HG03439 (cell line): ENCODE measurements at regions not wholly inside any gene's neighbourhood (a gene's known extent, or its start where the extent isn't known, plus 50 kb on each side); places are given as distances from the start of the nearest gene placed in this dataset.

ENCODE experiments used
- ATAC-seq: cut with Tn5 transposase; IDR thresholded peaks from one replicate; pipeline ENCODE4 v1.9.1; 2021; ENCODE audit warnings: mild to moderate bottlenecking, moderate library complexity; ENCODE audit not compliant: unreplicated experiment

DNA sequence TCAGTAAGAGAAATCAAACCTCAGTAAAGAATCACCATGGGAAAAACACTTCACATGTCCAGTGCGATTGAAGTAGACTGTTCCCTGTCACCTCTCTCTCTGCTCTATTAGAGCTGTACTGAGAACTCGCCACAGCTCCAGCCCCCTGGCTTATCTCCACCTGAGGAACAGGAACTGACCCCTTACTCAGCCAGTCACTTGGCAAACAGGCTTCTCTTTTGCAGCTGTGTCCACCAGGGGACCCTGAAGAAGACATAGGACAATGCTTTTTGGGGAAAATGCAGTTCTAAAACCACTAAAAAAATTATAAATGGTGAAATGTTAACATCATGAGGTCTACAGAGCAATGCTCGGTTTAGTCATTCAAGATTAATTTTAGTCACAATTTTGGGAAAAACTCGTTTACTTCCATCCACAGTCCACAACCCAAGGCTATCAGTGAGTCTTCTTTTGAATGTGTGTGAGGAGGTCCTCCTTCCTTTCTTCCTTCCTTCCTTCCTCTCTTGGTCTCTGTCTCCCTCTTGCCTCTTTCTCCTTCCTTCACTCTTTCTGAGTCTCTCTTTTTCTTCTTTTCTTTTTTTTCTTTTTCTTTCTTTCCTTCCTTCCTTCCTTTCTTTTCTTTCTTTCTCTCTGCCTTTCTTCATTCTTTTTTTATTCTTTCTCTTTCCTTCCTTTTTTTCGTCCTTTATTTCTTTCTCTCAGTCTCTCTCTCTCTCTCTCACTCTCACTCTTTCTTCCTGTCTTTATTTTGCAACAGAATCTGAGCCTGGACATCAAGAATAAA is 1189.5 kb upstream of the TMEM132C start:
- no peak for ATAC-seq

DNA sequence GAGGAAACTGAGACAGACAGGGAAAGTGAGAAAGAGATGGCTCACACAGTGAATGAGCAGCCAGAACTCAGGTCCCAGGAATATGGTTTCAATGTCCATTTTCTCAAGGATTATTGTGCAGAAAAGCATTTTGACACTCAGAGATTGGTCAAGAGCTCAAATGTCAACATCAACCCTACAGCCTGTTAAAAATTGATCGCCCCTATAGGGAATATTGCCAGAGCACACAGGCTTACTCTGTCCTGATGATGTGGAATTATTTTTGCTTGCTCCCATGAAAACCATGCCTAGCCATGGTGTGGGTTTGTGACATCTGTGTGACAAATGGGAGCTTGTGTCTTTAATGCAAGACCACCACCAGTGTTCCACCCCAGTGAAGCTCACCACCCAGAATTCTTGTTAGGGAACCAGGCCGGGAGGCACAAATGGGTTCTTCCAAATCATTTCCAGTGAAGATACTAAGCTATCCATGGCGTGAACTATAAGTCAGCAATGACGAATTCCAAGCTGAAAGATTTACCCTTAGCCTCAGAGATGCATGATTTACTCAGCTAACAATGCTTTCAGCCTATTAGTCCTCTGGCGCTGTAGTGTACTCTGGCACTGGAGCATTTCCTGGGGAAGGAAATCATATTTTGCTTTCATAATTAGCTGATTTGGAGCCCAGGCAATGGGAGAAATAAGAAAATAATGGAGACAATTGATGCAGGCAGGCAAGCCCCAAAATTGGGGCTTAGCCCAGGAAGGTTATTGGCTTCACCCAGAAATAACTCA is 1188.2 kb upstream of the TMEM132C start:
- ATAC-seq = no peak

DNA sequence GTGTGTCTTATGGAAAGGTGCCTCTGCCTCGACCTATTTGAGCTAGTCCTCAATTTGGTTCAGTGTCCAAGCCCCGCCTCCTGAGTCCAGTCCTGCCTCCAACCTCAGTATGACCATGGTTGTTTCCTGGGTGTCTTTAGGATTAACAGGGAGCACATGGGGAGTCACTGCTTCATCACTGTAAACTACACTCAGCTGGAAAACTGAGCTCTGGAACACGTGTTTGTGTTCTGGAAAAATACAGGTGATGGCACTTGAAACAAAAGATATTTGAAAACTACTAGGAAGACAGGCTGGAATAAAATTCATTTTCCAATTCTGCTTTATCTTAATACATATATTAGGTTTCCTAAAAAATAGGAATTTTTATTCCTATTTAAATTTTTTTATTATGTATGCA is 1187.3 kb upstream of the TMEM132C start:
- ATAC-seq = no peak

DNA sequence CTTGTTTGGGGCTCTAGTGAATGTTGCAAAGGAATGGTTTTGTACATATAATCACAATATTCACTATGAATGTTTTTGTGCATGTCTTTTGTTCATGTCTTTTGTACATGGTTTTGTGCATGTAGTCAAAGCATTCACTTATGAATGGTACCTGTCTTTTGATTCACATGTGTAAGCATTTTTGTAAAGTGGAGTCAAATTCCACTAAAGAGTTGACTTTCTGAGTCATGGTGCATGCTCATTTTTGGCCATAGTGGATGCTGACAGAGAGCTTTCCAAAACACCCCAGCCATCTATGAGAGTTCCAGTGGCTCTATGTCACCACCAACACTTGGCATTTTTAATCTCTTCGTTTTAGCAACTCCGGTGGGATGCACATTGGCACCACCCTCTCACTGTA is 1185.9 kb upstream of the TMEM132C start:
- ATAC-seq = no peak

DNA sequence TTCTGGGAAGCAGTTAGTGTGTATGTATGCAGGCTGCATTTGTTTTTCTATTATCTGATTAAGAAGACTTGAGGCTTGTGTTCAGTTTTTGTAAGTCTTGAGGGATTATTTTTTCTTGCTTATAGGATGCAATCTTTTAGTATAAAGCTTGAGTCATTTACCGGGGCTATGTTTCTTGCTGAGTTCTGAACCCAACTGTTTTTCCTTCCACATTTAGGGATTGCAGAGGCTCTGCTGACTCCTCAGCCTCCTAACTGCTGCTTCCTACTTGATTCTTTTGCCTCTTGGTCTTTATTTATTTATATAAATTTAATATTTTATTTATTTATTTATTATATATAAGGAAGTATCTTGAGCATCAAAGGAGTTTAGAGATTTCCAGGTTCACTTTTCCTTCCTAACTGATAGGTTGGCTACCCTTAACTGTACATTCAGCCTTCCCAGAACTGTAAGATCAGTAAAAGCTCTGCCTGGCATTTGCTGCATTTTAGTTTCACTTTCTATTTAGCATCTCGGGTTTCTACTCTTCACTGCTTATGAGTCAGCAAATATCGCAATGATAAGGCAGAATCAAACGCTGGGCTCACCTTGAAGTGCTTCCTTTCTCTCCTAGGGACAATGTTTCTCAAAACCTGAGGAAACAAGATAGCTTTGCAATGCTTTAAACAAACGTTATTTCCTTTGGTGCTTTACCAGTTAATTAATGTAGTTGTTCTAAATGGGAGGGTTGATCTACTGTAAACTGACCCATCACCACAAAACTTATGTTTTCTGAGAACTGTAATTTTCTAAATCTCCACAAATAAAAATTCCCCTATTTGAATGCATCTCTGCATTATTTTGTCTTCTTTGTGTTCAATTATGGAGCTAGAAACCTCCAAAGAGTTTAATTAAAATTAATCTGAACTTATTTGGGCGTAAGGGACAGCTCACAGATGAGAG is 1183.7 kb upstream of the TMEM132C start:
- peak; percentile 82 for ATAC-seq

DNA sequence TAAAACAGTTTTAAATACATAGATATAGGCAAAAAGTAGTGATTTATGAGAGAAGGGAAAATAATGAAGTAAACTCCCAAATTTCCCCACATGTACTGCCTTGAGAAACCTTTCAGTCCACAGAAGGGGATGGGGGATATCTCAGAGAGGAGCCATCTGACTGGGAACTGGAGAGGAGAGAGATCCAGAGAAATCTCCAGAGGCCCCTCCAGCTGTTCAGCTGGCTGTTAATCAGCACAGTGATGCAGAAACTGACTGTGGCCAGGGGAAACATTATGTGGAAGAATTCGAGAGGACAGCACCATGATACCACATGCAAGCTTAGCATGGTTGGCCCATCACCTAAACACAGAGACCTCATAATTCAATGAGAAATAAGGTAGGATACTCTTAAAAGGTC is 1165.9 kb upstream of the TMEM132C start:
- no peak for ATAC-seq

DNA sequence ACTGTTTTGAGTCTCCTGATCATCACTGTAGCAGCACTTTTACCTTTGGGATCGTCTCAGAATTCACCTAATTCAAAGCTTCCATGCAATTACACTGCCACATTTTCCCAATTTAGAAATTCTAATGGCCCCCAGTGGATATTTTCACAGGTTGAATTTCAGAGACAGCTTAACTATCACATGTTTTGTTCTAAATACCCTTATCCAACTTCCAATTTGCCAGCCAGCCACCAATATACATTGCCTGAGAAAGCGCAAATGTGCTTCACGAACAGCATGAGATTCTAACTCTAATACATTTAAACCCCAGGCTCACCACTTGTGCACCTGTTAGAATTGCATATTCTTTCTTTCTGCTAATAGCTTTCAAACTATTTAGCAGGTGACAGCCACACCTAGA is 1160.9 kb upstream of the TMEM132C start:
- ATAC-seq = no peak

DNA sequence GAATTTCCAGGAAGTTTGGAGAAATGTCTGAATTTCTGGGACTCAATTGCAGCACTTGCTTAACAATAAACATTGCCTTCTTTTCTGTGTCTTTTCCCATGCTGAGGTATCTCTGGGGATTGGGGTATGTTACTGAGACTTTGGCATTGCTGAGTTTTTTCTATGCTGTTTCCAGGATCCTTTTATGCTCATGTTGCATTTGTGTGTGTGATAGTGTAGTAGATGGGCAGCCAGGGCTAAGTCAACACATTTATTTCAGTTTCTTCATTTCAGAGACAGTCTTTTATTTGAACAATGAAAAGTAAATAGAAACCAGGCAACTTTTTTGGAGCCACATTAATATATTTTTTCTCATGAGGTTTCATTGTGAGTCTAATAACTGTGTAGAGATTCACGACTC is 1160.3 kb upstream of the TMEM132C start:
- no peak for ATAC-seq

DNA sequence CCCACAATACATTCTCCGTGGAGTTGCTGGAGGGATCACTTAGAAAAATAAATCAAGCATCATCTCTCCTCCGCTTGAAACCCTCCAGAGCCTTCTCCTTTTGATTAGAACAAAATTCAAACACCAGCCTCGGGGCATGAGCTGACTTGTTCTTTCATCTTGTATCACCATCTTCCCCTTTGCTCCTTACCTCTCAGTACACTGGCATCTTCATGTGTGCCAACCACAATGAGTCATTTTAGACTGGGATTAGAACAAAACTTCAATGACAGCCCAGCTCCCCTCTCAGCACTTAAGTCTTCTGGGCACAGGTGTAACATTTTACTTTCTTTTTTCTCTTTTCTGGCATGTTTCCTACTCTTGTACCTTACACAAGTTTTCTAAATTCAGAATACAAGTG is 1159.2 kb upstream of the TMEM132C start:
- ATAC-seq = no peak

DNA sequence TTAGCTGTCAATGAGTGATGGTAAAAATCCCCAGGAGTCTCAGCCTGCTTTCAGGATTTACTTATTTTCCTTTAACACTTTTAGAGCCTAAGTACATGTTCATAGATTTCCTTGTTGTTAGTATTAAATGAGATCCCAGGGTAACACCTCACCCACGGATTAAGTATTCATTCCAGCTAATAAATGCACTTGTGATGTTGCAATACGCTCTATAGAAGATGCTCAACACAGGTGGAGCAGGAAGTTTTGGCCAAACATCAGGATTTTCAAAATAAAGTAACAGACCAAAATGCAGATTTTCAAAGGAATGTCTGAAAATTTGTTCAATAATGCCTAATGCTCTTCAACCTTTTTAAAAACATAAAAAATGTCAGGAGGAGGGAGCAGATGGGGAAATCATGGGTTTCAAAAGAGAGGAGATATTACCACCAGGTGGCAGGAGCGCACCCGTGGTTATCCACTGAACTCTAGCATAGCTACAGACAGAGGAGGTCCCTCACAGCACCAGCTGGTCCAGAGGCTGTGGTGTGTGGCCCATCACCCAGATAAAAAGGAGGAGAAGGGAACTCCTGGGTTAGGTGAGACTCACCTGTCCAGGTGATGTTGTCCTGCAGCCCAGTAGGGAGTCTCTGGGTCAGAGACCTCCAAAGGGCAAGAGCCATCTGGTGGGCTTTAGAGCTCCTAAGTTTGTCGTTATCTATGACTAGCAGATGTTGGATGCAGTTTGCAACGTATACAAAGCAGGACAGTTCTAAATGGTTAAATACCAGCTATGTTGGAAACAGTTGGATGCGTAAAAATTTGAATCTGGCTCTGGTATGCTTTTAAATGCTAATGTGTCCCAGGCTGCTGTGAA is 1158.4 kb upstream of the TMEM132C start:
- no peak for ATAC-seq

DNA sequence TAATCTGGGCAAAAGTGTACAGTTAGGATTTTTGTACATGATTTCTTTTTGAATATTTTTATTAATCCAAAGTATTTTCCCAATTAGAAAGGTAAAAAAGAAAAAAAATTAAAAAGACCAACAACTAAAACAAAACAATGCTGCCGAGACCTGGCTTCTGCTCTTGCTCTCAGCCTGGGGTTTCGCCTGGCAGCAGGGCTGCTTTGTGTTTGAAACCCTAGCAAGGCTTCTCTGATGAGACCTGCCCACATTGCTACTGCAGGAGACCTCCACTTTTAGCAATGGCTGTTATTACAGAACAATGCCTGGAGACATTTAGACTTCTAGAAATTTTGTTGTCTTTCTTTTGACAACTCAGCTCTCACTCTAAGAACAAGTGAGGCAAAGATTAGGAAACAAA is 1153.0 kb upstream of the TMEM132C start:
- no peak for ATAC-seq

DNA sequence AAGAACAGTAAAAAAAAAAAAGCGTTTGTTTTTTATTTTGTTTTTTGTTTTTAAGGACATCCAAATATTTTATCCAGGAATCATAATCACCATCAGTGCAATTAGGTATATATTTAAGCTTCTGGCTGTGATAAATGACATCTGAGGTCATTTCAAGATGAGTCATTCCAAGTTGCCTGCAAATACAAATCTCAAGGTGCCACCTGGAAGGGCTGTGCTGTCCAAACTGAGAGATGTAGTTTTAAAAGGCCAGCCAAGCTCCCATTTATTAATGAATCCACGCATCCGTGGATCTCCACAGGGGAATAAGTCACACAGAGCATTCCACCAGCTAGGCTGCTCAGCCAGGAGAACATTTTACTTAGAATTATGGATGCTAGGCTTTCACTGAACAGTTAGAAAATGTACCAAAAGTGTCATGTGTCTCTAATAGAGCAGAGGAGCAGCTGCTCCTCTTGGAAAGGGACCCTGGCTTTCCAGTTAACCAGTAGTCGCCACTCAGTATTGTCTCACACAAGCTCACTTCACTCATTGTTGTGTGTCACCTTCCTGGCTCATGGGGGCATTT is 1151.4 kb upstream of the TMEM132C start:
- no peak for ATAC-seq

DNA sequence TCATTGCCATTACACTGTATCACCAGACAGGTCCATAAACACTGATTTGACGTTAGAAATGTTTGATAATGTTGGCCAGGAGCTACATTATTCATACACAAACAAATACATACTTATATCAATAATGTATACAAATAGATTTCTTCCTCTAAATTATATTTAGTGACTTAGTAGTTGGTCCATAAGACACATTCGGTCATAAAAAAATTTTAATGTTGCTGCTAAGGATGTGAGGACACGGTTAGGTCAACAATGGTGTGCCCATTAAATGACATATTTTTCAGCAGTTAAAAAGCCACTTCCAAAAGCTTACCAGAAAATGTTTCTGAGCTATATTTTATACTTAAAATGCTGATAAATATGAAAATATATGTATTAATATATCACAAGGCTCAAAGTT is 1148.7 kb upstream of the TMEM132C start:
- ATAC-seq = no peak

DNA sequence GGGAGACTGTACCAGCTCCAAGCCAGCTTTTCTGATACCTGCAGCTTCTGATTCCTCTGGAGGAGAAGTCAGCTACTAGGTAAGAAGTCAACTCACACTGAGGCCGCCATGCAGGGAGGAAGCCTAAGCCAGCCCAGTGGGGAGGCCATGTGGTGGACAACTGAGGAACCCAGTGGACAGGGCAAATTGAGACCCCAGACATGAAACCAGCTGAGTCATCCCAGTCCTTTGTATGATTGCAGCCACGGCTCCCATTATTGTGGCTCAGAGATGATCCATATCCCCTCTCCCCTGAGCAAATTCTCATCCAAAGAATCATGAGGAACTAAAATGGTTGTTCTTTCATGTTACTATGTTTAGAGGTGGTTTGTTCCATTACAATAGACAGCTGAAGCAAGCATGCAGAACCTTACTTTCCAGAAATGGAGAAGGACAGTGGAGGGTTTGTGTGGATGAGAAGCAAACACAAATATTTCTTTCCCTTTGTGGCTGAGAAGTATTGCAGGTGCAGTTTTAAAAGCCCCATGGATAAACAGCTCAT is 1147.3 kb upstream of the TMEM132C start:
- ATAC-seq = no peak

DNA sequence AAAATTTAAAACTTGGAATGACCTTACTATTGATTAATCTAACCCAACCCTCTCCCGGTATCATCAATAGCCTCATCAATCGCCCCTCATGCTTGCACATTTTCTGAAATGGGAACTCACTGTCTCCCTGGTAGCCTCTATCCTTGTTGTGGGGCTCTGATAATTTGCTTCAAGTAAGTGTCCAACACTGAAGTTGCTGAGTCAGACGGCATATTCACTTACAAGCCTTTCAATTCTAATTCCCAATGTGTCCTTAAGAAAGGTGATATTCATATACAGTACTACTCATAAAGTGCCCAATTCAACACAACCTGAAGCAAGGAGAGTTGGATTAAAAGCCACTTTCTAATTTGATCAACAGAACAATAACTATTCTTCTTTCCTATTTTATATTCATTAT is 1146.1 kb upstream of the TMEM132C start:
- no peak for ATAC-seq

DNA sequence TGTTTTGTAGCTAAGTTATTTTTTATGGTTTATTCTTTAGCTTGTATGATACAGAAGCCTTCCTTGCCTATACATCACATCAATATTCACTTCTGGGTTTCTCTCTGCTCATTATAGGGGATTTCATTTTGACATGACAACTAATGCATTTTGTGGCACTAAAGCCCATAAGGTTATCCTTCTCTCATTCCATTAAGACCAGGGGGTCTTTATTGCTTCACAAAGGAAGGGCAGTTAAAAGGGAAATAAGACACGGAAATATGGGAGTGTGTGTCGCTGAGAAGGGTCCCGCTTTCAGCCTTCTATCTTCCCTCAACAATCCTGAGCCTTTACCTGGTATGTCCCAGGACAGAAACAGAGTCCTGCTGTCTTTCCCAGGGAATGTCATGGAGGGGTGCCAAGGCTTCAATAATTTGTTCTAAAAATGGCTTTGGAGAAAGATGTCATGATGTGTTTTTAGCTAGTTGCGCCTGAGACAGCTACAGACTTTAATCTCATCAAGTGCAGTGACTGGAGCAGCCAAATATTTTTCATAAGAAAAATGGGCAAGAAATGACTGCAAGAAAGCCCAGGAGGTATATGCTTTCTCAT is 1145.4 kb upstream of the TMEM132C start:
- ATAC-seq = no peak

DNA sequence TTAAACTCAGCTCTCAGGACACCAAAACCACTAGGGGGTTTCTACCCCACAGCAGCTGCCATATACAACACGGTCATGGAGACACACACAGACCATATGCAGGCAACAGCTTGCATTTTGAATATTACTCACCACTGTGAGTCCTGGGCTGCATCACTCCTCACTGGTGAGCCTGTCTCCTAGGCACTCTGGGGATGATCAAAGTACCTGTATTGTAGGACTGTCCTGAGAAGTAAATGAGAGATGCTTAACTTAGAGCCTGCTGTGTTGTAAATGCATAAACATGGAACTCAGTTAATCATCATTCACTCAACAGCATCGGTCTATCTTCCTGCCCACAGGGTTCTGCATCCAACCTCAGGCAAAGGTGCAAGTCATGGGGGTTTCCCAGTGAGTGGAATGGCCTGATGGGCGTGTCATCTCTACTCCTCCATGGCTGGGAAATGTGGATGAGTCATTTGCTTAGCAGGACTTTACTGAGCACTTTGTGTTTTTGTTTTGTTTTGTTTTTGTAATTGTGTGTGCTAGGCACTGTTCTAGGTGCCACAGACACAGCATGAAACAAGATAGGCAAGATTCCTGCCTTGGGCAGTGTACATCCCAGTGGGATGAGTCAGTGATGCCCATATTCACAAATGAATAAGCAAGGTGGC is 1141.2 kb upstream of the TMEM132C start:
- peak; percentile 62 for ATAC-seq

DNA sequence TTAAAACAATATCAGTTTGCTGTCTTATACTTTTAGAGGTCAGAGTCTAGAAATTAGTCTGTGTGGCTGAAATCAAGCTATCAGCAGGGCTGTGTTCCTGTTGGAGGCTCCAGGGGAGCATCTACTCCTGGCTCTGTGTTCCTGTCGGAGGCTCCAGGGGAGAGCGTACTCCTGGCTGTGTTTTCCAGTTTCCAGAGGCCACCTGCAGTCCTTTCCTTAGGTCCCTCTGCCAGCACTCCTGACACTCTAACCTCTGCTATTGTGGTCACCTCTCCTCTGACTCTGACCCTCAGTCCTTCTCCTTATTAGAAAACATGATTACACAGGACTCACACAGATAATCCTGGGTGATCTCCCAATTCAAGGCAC is 1140.7 kb upstream of the TMEM132C start:
- ATAC-seq = peak; percentile 26

DNA sequence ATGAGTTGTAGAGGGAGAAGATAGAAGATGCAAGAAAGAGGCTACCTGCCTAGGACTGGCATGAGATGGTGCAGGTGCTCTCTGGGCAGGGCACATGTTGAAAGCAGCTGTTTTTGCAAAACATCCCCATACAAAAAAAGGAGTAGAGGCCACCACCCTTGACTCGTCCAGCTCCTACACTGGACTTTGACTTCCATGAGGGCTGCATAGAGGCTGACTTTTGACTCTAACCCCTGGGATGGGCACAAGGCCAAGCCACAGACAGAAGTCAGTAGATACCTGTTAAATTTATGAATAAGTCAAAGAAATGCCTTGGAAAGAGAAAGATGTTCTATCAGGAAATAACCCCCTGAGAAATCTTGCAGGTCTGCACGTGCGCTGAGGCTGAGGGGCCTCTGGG is 1139.1 kb upstream of the TMEM132C start:
- ATAC-seq = no peak
